Endothelial cell of umbilical vein (primary cell): ENCODE measurements at regions not wholly inside any gene's neighbourhood (a gene's known extent, or its start where the extent isn't known, plus 50 kb on each side); places are given as distances from the start of the nearest gene placed in this dataset.

Experiments used
- BruUV-seq: library from RNA; stranded (reverse); fragments of 400-500 nt; replicated peaks from 2 replicates; lab custom pipeline; 2021; lab: Mats Ljungman, UMichigan
- CTCF ChIA-PET: fragments of 300-600, 350-600 bp; sonication (Branson Sonifier 250); formaldehyde crosslinking; loops from one replicate; lab custom pipeline; 2021; ENCODE audit warnings: antibody characterized with exemption, inconsistent platforms; lab: Charles Lee
- POLR2A ChIA-PET: fragments of 300-600, 350-600 bp; sonication (Branson Sonifier 250); formaldehyde crosslinking; loops from one replicate; lab custom pipeline; 2021; ENCODE audit warnings: antibody characterized with exemption, inconsistent platforms; lab: Charles Lee
- DNase-seq: peaks from one replicate; pipeline ENCODE4 v3.0.0-alpha.2; 2011; ENCODE audit warnings: low read depth, low spot score
- FAIRE-seq: peaks from 2 replicates; lab custom pipeline; 2011; peaks lifted over from hg19 to GRCh38; lab: Jason Lieb, UNC
- H2AFZ ChIP-seq: 2 replicates; pipeline ENCODE4 v1.6.0; 2012; ENCODE audit warnings: low read depth, low read length, control low read depth, inconsistent platforms
- H3K27ac ChIP-seq: 2 replicates; pipeline ENCODE4 v1.5.1; 2011; ENCODE audit warnings: low read depth, mild to moderate bottlenecking, control low read depth, low read length, moderate library complexity; ENCODE audit not compliant: insufficient read depth
- H3K27me3 ChIP-seq, 2 experiments: 2 replicates each; pipeline versions ENCODE4 v1.6.0 to v1.6.1; 2011; ENCODE audit warnings: low read length in 2 of 2, mixed read lengths in 1 of 2; ENCODE audit not compliant: control insufficient read depth in 2 of 2, insufficient read depth in 2 of 2
- H3K36me3 ChIP-seq, 2 experiments: 2 replicates in 1 of 2; 3 replicates in 1 of 2; pipeline ENCODE4 v1.5.1; 2011; ENCODE audit warnings: low read length in 2 of 2, mild to moderate bottlenecking in 1 of 2, moderate library complexity in 1 of 2; ENCODE audit not compliant: control insufficient read depth in 2 of 2, insufficient read depth in 2 of 2; ENCODE audit errors: extremely low read depth in 1 of 2
- H3K4me1 ChIP-seq: 3 replicates; pipeline ENCODE4 v1.5.1; 2011; ENCODE audit warnings: mild to moderate bottlenecking, low read length; ENCODE audit not compliant: control insufficient read depth, insufficient read depth; ENCODE audit errors: extremely low read depth
- H3K4me2 ChIP-seq: 2 replicates; pipeline ENCODE4 v1.6.1; 2011; ENCODE audit warnings: low read length, control low read depth, mixed read lengths; ENCODE audit not compliant: insufficient read depth
- H3K4me3 ChIP-seq, 3 experiments: fragments of 200-600 bp in 1 of 3; sonication (generic), shearing (Covaris generic) in 1 of 3; replicated peaks in 1 of 3; 2 replicates each; pipeline ENCODE4 v1.5.1; 2011 to 2016; ENCODE audit warnings: control low read depth in 3 of 3, low read length in 3 of 3, mild to moderate bottlenecking in 2 of 3, inconsistent platforms in 1 of 3, low read depth in 1 of 3, moderate library complexity in 1 of 3; ENCODE audit not compliant: insufficient read depth in 1 of 3
- H3K79me2 ChIP-seq: 2 replicates; pipeline ENCODE4 v1.6.0; 2012; ENCODE audit warnings: low read length, inconsistent platforms; ENCODE audit not compliant: control insufficient read depth, insufficient read depth
- H3K9ac ChIP-seq: replicated peaks from 2 replicates; pipeline ENCODE3; 2011; ENCODE audit warnings: low read length, control low read depth; ENCODE audit not compliant: insufficient read depth; ENCODE audit errors: extremely low read depth
- H3K9me1 ChIP-seq: replicated peaks from 3 replicates; pipeline ENCODE4 v1.6.0; 2011; ENCODE audit warnings: mild to moderate bottlenecking, low read length; ENCODE audit not compliant: control insufficient read depth, insufficient read depth; ENCODE audit errors: extremely low read depth
- H3K9me3 ChIP-seq: replicated peaks from 2 replicates; pipeline ENCODE4 v1.5.1; 2012; ENCODE audit warnings: low read length, inconsistent platforms; ENCODE audit not compliant: control insufficient read depth, insufficient read depth
- H4K20me1 ChIP-seq: replicated peaks from 2 replicates; pipeline ENCODE3; 2011; ENCODE audit warnings: mild to moderate bottlenecking, low read length; ENCODE audit not compliant: control insufficient read depth, insufficient read depth; ENCODE audit errors: extremely low read depth
- EZH2 ChIP-seq: IDR thresholded peaks from 2 replicates; pipeline ENCODE4 v1.6.1; 2012; ENCODE audit warnings: borderline replicate concordance, low read depth, mild to moderate bottlenecking, moderate library complexity, low read length, inconsistent platforms; ENCODE audit not compliant: severe bottlenecking
- FOS ChIP-seq: IDR thresholded peaks from 2 replicates; pipeline ENCODE4 v1.6.1; 2011; ENCODE audit warnings: mild to moderate bottlenecking, low read length, moderate library complexity, borderline replicate concordance; ENCODE audit not compliant: insufficient read depth
- GATA2 ChIP-seq: IDR thresholded peaks from 2 replicates; pipeline ENCODE4 v1.7.0; 2011; ENCODE audit warnings: low read depth, mild to moderate bottlenecking, moderate library complexity, mixed read lengths, low read length; ENCODE audit not compliant: insufficient read length, insufficient read depth
- JUN ChIP-seq: IDR thresholded peaks from 2 replicates; pipeline ENCODE4 v1.6.1; 2011; ENCODE audit warnings: borderline replicate concordance, low read depth; ENCODE audit not compliant: insufficient read length, insufficient read depth
- POLR2A ChIP-seq: IDR thresholded peaks from 2 replicates; pipeline ENCODE4 v1.6.1; 2012; ENCODE audit warnings: low read depth, mild to moderate bottlenecking, control low read depth, low read length
- POLR2AphosphoS5 ChIP-seq: IDR thresholded peaks from 2 replicates; pipeline ENCODE4 v1.6.1; 2012; ENCODE audit warnings: low read depth, mild to moderate bottlenecking, control low read depth, low read length, moderate library complexity; ENCODE audit not compliant: insufficient read depth
- dilution Hi-C: fragments of 300-500 bp; cut with MboI; formaldehyde crosslinking; loops from one replicate; pipeline ENCODE4 v1.15.0; 2019; ENCODE audit warnings: low sequenced_read_pairs; ENCODE audit not compliant: extremely low pct_ligation_motif_present
- intact Hi-C: fragments of 100-400 bp; cut with micrococcal nuclease; formaldehyde crosslinking; loops from one replicate; pipeline ENCODE4 v1.10.0; 2022
- TF ChIP-seq, protein P1 (sequence below), 2 donors: IDR thresholded peaks; 1 replicate in 1 of 2; 2 replicates in 1 of 2; pipeline ENCODE4 v1.5.1; 2011; ENCODE audit warnings: low read length in 2 of 2, mild to moderate bottlenecking in 2 of 2, moderate library complexity in 2 of 2, control low read depth in 1 of 2, inconsistent platforms in 1 of 2, low read depth in 1 of 2; ENCODE audit not compliant: insufficient read depth in 1 of 2; ENCODE audit errors: extremely low read depth in 1 of 2
- TF ChIP-seq, protein P2 (sequence below): IDR thresholded peaks from 2 replicates; pipeline ENCODE4 v1.6.1; 2011; ENCODE audit not compliant: insufficient read depth, insufficient read length

DNA sequence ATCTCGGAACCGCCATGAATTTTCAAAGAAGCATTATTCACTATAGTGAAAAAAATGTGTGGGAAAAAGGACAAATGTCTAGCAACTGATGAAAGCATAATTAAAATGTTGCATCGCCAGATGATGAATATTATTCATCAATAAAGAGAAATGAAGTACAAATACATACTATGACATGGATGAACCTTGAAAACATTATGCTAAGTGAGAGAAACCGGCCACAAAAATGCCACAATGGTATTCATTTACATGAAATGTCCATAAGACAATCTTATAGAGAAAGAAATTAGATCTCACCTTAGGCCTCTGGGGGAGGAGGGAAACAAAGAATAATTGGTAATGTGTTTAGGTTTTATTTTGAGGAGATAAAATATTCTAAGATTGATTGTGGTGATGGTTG lies 645.0 kb downstream of the EFNB2 start:
- H2AFZ ChIP-seq = no peak overlapping the region
- ChIA-PET CTCF (no interaction called here), POLR2A (no interaction called here)
- FAIRE-seq (no peak), DNase-seq (no peak)
- H3K4me3 ChIP-seq = no peak overlapping the region
- no peaks in the 10 kb centered on the region for H3K27me3 ChIP-seq
- no peak overlapping the region for H3K27ac ChIP-seq
- dilution Hi-C loops = no loop called here
- H3K36me3 ChIP-seq = no peaks in the 10 kb centered on the region
- no peaks in the 10 kb centered on the region for H3K4me1 ChIP-seq
- H3K9me1 ChIP-seq = no peaks in the 10 kb centered on the region
- no peaks in the 10 kb centered on the region for H4K20me1 ChIP-seq
- no peak overlapping the region for H3K4me2 ChIP-seq
- TF ChIP-seq FOS (no peak), JUN (no peak), GATA2 (no peak), POLR2A (no peak), EZH2 (no peak)
- intact Hi-C loops = no loop called here
- H3K9ac ChIP-seq = no peak overlapping the region
- H3K79me2 ChIP-seq = no peaks in the 10 kb centered on the region
- H3K9me3 ChIP-seq = no peaks in the 10 kb centered on the region
- no TSS peak for BruUV-seq

DNA sequence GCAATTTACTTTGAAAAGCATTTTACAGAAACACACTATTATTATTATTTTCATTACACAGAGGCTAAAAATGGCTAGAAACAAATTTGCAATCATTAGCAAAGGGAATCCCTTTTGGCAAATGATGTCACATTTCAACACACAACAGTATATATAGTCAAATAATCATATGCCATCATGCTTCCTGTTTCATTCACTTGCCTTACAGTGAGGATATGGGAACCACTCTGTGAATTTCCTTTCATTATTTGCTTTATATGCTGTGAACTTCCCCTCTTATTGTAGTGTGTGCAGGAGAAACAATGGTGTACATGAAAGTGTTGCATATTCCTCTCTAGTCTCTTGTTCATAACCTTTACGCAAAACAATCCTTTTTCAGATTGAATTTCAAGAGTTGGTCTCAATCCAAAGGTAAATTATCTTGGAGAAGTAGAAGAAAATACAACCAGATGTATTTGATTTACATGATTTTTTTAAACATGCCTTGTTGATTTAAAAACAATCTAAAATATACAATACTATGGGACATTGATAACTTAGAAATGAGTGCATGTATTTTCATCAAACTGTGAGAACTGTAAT lies 657.3 kb downstream of the EFNB2 start:
- Histone ChIP-seq H2AFZ (no peak overlapping the region), H3K36me3 (no peaks in the 10 kb centered on the region), H3K4me1 (peaks cover 12% of the 10 kb centered on the region), H4K20me1 (no peaks in the 10 kb centered on the region), H3K79me2 (no peaks in the 10 kb centered on the region), H3K9me1 (no peaks in the 10 kb centered on the region), H3K4me2 (peak overlapping the region; percentile 33), H3K27ac (peak overlapping the region; percentile 35), H3K9ac (no peak overlapping the region), H3K9me3 (no peaks in the 10 kb centered on the region), H3K4me3 (no peak overlapping the region), H3K27me3 (no peaks in the 10 kb centered on the region)
- TF ChIP-seq, protein P1, sequence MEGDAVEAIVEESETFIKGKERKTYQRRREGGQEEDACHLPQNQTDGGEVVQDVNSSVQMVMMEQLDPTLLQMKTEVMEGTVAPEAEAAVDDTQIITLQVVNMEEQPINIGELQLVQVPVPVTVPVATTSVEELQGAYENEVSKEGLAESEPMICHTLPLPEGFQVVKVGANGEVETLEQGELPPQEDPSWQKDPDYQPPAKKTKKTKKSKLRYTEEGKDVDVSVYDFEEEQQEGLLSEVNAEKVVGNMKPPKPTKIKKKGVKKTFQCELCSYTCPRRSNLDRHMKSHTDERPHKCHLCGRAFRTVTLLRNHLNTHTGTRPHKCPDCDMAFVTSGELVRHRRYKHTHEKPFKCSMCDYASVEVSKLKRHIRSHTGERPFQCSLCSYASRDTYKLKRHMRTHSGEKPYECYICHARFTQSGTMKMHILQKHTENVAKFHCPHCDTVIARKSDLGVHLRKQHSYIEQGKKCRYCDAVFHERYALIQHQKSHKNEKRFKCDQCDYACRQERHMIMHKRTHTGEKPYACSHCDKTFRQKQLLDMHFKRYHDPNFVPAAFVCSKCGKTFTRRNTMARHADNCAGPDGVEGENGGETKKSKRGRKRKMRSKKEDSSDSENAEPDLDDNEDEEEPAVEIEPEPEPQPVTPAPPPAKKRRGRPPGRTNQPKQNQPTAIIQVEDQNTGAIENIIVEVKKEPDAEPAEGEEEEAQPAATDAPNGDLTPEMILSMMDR (IDR thresholded peaks at IDR 0.05; ENCODE audit: extremely low read depth in 1 of 2, insufficient read depth in 1 of 2, low read depth in 1 of 2, low read length in 2 of 2) = no peak
- no peak for TF ChIP-seq POLR2AphosphoS5
- TF ChIP-seq POLR2A = no peak
- no peak for TF ChIP-seq GATA2
- no peak for TF ChIP-seq FOS
- TF ChIP-seq JUN = peak; percentile 98
- TF ChIP-seq, protein P2, sequence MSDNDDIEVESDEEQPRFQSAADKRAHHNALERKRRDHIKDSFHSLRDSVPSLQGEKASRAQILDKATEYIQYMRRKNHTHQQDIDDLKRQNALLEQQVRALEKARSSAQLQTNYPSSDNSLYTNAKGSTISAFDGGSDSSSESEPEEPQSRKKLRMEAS = no peak
- ChIA-PET POLR2A (interaction anchor here (0.7 kb wide), 1 partner anchor 1773 kb away, joined by 3 read pairs; no protein-coding TSS in a partner anchor), CTCF (no interaction called here)
- BruUV-seq = TSS peak; percentile 74
- intact Hi-C loops (loop anchor here (1.0 to 5.0 kb wide), 3 partner anchors 39 to 1041 kb away; partner anchors contain the start of gene EFNB2), dilution Hi-C loops (no loop called here)
- DNase-seq (peak; percentile 93), FAIRE-seq (peak; percentile 88)
